ENCODE measurements at regions not wholly inside any gene's neighbourhood (a gene's known extent, or its start where the extent isn't known, plus 50 kb on each side); places are given as distances from the start of the nearest gene placed in this dataset.

DNA sequence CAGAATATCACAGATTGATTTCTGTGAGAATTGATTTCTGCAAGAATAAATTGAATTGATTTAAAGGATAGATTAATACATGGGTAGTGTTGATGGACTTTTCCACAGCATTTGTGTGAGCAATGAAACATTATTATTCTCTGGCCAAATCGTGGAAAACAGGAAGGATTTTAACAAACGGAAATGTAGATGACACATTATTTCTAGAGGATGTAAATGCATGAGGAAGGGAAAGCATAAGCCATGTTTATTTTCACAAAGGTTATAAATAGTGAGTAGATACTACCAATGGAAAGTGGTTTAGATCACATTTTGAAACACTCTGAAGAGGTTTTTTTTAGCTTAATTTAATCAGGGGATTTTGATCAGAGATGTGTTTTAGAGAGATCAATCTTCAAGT, 1534.6 kb upstream of the MIR17HG start:
- no peak for DNase-seq (ENCODE audit: low read depth)

DNA sequence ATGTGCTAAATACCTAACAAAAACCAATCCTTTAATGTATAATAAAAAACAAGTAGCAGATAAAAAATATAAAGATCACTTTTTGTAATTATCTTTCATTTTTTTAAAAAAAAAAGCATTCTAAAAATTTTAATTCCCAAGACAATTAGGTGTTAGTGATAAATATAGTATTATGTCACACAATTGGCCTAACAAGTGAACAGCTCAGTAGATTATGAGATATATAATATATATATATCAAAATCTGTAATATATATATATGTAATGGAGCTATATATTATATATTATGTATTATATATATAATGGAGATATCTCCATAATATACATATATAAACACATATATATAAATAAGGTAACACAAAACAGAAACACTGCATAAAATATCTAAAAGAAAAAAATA, 1531.1 kb upstream of the MIR17HG start:
- DNase-seq (ENCODE audit: low read depth): no peak

DNA sequence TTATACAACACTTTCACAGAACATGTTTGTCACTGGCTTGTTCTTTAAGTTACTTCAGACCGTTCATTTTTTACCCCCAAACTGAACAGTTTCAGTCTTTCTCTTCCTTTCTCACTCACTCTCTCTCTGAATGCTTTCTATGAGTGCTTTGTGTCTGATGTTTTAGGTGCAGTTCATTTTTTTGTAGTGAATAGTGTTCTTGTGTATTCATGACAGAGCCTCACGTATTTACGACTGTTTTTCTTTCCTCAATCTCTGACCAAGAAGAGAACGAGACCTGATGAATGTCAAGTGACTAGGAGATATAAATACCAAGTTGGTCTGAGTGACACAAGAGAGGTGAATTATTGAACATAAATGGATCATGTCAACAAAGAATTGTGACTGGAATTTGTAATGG, 1525.0 kb upstream of the MIR17HG start:
- DNase-seq (ENCODE audit: low read depth): no peak

DNA sequence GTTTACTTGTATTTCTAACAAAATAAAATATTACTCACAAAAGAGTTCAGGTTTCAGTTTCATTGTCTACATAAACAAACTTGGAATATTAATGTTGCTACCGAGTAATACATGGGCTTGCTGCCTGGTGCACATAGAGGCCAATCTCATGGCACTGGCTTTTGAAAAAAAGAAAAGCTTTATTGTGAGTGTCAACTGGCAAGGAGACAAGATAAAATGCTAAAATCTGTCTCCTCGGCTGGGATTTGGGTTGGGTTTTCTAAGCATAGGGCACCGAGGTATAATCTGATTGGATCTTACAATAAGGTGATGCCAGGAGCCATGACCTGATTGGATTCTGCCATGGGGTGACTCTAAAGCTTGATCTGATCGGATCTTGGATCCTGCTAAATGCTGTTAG, 1519.9 kb upstream of the MIR17HG start:
- no peak for DNase-seq (ENCODE audit: low read depth)

DNA sequence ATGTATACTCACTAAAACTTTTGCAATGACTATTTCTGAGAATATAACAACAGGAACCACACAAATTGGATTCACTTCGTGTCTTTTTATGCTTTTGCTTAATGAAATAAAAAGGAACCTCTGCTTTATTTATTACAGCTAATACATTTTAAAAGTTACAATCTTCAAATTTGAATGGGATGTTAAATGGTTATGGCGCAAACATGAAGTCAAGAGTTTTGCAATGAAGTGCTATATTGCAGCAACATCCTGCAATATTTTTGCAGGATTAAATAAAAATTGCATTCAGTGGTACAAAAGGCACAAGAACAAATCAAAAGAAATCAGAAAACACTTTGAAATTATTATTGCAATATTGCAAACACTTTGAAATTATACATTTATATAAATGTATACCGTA, 1519.0 kb upstream of the MIR17HG start:
- peak; percentile 1 for DNase-seq (ENCODE audit: low read depth)

DNA sequence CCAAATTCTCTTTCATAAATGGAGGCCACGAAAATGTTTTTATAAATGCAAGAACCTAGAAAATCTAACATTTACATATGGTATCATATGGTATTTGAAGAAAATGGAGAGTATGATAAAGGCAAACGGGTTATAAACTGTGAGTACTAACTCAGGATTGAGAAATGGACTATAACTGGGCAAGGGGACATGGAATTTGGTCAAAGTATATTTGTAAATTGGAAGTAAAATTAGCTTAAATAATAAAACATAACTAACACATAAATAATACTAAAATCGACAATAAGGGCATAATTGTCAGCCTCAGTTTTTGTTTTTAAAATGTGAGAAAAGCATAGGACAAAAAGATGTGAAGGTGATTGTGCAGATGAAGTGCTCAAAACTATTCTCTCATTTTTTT, 1516.3 kb upstream of the MIR17HG start:
- no peak for DNase-seq (ENCODE audit: low read depth)

DNA sequence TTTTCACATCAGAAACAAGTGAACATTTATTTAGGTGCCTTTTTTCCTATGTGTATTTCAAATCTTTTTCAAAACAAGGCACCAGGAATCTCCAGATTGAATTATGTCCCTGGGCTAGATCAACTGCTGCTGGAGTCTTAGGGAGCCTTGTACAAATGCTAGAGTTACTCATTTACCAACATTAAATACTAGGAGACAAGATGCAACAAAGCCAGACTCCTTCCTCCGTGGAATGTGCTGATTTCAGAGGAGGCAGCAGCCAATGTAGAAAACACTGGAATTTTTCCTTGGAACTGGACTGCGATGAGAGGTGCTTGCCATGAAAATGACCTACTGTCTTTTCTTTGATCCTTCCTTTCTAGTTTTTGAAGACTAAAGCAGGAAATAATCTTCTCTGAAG, 1514.7 kb upstream of the MIR17HG start:
- peak; percentile 7 for DNase-seq (ENCODE audit: low read depth)

DNA sequence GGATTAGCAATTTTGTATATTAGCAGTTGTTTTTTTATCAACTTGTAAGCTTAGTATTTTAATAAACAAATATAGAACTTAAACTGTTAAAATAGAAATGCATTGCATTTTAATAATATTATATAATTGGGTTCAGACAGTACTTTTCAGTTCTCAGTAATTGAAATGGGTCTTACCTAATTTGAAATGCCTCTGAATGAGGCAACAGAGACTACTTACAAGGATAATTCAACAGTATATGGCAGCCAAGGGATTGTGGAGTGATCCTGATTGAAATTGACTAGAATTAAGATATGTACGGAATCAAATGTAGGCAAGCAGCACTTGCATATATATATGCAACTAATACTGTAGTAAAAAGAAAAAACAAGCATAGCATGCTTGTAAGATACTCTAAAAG, 1503.9 kb upstream of the MIR17HG start:
- DNase-seq (ENCODE audit: low read depth): no peak

DNA sequence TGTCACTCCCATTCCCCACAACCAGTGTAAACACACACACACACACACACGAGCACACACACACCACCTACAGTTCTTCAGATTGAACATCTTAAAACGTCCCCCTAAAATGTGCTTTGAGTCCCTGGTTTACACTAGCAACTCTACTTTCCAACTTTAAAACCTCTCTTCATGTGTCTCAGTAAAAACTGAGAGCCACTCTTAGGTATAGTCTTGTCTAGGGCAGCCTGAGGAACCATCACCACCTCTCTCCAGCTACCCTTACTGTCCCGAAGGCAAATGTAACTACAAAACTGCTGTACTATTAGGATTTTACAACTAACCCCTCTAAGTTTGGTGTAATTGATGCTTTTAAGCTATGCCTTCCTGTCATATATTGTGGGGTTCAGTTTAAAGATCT, 1501.6 kb upstream of the MIR17HG start:
- DNase-seq (ENCODE audit: low read depth): peak; percentile 1

DNA sequence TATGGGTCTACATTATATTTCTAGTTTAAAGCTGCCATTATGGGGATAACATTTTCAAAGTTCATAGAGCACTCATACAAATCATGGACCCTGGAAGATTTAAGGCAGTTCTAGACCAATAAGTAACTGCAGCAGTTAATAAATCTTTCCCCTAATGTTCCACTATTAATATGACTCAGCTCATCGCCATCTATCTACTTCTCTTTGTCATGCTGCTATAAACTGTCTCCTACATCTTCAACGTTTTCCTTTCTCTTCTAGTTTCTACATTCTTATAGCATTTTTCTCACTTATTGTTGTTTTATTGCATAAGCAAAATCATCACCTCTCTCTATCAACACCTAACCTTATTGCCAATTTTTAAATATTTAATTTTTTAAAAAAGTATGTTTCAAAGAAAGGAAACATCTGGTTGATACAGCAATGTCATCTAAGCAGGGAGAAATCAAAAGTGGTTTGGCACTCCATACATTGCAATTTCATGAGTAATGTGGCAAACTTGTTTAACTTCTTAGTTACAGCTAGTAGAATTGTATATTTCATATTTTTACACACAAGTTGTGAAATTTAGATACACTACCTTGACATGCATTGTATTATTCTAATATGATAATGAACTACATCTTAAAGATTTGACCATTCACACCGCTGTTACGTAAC, 1500.4 kb upstream of the MIR17HG start:
- peak; percentile 39 for DNase-seq (ENCODE audit: low read depth)

DNA sequence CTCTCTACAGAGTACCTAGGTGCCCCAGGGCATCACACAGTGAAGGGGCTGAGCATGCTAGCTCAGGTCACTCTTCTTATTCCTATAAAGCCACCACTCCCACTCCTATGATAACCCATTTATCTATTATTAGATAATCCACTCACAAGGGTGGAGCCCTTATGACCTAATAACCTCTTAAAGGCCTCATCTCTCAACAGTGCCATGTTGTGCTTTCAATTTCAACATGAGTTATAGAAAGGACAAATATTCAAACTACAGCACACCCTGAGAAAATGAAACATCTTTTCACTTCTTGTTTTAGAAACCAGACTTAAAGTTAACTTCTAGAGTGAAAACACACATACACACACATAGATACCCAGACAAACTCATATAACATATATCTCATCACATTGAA, 1494.9 kb upstream of the MIR17HG start:
- DNase-seq (ENCODE audit: low read depth): no peak

DNA sequence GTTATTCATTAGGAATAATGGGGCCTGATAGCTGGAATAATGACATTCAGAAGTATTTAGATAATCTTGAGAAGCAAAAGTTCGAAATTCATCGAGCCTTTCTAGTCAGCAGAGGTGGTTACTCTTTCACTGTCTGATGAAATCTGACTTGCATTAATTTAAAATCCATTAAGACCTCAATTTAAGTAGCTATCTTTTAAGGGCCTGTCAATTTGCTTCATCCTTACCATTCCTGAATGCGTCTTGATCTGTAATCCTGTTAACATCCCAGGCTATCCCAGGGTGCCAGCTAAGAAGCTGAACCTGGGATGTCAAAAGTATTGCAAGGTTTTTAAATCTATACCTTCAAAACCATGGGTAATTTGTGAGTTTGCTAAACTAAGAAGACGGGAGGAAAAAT, 1491.0 kb upstream of the MIR17HG start:
- no peak for DNase-seq (ENCODE audit: low read depth)

DNA sequence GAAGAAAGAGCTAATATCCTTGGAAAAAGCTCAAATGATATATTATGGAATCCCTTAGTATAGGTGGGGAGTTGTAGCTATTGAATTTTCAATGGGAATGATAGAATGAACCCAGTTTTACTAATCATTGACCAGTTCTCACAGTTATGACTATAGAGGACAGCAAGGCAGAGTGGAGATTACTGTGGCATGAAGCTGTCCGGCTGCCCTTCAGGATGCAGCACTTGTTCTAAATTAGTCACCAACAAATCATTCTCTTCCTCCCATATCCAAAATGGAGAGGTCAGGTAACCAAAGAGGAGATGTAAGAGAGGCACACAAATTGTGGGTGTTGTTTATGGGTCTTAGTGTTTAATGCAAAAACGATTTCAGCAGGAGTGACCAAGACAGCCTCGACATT, 1490.0 kb upstream of the MIR17HG start:
- DNase-seq (ENCODE audit: low read depth): no peak

DNA sequence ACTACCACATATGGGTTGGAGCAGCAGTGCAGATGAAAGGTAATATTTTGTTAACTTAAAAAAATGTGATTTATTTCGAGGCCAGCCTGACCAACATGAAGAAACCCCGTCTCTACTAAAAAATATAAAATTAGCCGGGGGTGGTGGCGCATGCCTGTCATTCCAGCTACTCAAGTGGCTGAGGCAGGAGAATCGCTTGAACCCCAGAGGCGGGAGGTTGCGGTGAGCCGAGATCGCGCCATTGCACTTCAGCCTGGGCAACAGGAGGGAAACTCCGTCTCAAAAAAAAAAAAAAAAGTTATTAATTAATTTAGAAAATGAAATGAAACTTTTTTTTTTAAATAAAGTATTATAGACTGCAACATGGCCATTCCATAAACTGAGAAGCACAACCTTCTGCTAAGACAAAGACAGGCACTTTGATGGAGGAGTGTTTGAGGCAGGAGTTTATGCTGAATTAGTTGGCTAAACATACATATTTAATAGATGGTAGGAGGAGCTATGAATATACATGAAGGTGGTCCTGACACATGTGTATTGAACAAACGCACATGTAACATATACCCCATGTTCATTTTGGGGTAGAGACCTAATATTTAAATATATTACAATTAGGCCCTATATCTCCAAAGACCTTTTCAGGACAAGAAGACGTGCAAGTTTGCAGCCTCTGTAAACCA, 1485.3 kb upstream of the MIR17HG start:
- no peak for DNase-seq (ENCODE audit: low read depth)

DNA sequence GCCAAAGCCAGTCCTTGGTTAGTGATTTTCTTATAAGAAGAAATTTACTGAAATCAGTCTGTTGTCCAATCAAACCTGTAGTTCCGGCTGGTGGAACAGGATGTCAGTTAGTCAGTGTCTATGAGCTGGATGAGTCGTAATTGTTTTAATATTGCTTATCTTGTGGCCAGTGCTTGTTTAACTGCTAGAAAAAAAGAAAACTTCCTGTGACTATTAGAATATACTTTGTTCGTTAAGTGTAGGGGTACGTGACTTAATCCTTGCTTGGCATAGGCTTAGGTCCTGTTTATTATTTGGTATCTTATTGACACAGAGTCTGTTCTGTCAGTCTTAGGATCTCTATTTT, 1484.8 kb upstream of the MIR17HG start:
- DNase-seq (ENCODE audit: low read depth): no peak

DNA sequence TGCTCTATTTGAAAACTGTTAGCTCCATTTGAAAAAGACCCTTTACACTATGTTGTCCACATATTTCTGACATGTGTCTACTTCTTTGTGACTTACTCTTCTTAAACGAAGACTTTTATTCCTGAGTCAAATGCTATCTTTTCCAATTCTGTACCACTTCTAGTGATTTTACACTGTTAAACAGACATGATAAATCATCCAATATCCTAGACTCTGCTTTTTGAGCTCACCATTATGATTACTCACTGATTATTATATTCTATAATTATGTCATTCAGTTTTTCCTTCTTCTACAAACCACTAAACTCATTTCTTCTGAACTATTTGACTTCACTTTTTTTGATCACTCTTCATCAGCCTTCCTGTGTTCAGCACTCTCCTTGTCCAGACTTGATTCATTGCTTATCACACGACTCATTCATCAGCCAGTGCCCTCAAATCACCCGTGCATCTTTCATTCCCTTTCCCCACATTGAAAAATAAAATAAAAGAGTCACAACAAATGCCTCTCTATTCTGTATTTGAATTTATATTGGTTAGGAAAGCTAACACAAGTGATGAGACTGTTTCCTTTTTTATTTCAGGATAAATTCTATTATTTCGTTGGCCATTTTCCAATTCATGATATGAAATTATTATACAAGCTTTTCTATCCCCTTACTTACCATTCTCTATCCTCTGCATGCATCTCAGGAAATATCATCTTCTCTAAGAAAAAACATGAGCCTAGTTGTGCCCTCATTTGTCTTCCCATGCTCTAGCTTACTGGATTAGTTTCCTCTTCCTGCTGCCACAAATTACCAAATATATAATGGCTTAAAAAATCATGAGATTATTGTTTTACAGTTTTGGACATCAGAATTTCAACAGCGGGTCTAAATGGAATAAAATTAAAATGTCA, 1482.1 kb upstream of the MIR17HG start:
- DNase-seq (ENCODE audit: low read depth): no peak

DNA sequence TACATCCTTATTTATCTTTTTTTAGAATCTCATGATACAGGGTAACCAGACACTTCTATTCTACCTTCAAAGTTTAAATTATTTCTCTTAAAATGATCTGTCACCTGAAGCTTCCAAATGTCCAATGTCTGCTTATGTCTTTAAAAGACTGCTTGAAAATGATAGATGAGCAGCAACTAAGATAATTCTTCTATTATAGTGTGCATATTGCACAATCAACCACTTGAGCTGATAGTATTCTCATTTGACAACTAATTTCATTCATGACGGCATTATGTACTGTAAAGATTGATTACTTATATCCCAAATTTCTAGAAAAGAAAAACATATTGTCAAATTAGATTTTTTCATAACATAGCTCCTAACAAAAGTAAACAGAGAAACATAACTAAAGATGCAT, 1478.2 kb upstream of the MIR17HG start:
- no peak for DNase-seq (ENCODE audit: low read depth)

DNA sequence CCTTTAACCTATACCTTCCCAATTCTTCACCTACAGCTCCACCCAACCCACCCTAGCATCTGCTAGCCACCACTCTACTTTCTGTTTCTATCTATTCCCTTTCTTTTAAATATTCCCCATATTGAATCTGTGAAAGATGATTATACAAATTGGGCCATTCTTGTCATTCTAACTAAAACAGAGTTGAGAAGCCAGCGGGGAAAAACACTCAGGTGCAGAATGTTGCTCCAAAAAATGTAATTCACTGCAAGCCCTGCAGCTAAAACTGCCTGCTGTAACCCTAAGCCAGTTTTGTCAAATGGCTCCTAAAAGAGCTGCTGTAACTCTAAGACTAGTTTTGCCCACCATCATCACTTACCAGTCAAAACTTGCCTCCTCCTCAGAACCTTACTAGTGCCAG, 1468.6 kb upstream of the MIR17HG start:
- no peak for DNase-seq (ENCODE audit: low read depth)

DNA sequence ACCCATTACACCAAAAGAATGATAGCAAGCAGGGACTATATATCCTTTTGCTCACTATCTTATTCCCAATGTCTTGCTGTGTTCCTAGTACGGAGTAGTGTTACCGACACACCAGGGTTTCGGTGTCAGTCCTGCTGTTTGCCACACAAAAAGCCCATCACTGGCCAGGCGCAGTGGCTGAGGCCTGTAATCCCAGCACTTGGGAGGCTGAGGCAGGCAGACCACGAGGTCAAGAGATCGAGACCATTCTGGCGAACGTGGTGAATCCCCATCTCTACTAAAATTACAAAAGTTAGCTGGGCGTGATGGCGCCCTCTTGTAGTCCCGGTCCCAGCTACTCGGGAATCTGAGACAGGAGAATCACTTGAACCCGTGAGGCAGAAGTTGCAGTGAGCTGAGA, 1467.3 kb upstream of the MIR17HG start:
- no peak for DNase-seq (ENCODE audit: low read depth)

DNA sequence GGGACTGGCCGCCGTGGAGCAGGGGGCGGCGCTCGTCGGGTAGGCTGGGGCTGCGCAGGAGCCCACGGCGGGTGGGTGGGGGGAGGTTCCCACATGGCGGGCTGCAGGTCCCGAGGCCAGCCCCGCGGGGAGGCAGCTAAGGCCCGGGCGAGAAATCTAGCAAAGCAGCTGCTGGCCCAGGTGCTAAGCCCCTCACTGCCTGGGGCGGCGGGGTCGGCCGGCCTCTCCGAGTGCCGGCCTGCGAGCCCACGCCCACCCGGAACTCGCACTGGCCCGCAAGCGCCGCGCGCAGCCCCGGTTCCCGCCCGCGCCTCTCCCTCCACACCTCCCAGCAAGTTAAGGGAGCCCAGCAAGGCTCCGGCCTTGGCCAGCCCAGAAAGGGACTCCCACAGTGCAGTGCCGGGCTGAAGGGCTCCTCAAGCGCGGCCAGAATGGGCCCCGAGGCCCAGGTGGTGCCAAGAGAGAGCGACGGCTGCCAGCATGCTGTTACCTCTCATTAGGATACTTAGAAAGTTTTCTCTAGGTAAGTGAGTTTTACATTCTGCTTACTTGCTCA, 1463.5 kb upstream of the MIR17HG start:
- no peak for DNase-seq (ENCODE audit: low read depth)

DNA sequence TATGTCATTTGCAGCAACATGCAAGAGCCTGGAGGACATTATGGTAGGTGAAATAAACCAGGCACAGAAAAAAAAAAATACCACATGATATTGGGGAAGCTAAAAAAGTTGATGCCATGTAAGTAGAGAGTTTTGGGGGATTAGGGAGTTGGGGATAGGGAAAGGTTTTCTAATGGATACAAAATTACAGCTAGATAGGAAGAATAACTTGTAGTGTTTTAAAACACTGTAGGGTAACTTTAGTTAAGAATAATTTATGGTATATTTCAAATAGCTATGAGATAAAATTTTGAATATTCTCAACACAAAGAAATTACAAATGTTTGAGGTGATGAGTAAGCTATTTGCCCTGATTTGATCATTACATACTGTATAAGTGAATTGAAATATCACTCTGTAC, 1456.7 kb upstream of the MIR17HG start:
- no peak for DNase-seq (ENCODE audit: low read depth)

DNA sequence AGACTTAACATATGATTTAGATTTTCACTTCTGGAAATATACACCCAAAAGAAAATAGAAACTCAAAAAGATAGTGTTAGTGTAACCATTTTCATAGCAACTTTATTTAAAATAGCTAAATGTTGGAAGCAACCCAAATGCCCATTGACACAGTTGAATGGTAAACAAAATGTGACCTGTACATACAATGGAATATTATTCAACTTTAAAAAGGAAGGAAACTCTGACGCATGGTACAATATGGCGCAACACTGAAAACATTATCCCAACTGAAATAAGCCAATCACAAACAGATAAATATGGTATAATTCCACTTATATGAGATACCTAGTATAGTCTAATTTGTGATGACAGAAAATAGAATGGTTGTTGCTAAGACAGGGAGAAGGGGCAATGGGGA, 1456.1 kb upstream of the MIR17HG start:
- no peak for DNase-seq (ENCODE audit: low read depth)

DNA sequence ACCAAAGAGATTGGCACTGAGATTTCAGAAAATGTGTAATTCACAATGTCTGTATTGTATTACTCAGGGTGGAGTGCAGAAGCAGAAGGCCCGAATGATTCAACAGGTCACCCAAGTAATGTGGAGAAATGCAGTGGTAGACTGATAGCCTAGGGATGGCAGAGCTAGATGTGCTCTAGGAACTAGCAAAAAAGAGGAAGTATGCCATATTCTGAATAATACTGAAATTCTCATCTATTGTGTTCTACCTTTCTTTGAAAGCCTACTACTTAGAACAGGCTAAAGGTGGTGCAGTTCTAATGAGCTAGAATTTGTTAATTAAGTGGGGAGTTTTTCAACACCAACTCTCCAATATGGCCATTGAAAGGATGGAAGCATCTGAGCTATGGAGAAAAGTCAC, 1449.8 kb upstream of the MIR17HG start:
- DNase-seq (ENCODE audit: low read depth): no peak

Data from amniotic epithelial cell (primary cell).